GM19372 (cell line): ENCODE measurements at regions not wholly inside any gene's neighbourhood (a gene's known extent, or its start where the extent isn't known, plus 50 kb on each side); places are given as distances from the start of the nearest gene placed in this dataset.
"Not testable (repeated sequence)": the region's sequence is repeated elsewhere in the genome, so short reads cannot be mapped to it uniquely, and the experiment has no call there.

Experiments
- ATAC-seq: cut with Tn5 transposase; IDR thresholded peaks from one replicate; pipeline ENCODE4 v1.9.1; 2021; ENCODE audit warnings: mild to moderate bottlenecking, low read depth, moderate library complexity; ENCODE audit not compliant: unreplicated experiment

DNA sequence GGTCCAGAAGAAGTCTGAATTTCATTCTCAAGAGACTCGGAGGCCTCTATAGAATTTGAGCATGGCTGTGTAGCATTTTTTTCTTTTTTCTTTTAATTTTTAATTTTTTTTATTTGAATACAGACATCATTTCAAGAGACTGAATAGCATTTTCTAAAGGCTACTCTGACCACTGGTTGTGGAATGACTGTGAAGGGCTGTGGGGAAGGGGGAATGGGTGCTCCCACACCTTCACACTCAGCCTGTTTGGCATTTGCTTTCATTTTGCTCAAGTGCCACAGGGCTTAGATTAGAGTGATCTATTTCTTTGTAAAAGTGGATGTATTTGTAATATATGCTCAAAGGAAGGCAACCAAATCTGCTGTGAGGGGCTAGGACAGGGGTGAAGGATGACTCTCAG, 142.0 kb upstream of the SPOPL start:
- ATAC-seq = no peak

DNA sequence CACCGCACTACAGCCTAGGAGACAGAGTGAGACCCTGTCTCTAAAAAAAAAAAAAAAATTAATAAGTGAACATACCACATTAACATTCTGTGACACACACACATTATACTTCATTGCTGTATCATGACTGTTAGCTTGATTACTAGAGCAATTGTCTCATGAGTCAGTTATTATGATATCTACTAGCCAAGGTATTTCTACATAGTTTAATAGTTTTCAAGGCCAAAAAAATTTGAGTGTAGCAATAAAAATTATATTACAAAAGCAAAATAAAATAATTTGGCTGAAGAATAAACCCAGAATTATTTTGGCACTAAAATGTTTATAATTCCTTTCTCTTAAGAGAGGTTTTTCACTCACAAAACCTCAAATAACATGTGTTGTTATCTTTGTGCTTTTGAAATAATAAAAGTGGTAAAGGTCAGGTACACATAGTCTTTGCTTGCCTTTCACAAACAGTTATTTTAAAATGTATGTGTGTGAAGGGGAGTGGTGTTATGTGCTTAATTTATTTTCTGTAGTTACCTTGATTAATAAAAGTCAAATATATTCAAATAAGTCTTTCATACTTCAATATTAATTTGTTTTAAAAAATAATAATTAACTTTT, 136.9 kb upstream of the SPOPL start:
- no peak for ATAC-seq

DNA sequence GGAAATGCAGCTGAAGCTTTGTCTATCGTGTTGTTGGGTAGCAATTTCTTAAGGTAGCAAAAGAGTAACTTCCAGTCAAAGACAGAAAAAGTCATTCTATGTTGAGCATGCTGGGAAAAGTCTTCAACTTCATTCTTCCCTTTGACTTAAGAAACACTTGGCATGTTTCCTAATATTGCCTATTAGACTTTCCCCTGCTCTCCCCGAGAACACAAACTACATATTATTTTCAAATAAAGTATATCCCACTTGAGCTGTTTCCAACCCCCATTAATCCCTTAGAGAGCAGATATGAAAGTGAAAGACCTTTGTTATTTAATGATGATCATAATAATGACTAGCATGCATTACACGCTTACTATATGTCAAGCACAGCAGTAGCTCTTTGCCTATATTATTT, 136.0 kb upstream of the SPOPL start:
- no peak for ATAC-seq

DNA sequence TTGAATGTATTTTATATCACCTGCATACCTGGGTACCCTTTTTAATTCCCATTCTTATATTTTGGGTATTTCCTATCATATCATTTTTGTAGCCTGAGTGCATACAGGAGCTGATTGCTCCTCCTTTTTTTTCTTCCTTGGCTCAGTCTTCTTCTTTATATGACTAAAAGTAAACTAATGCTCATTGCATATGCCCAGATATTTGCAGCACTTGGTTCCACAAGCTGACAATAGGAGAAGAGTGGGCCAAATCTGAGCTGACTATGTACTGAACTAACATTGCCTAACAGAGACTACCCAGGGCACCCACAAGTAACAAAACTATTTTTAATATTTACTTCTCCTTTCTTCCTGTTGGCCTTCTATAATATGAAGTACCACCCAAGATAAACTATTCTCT, 131.7 kb upstream of the SPOPL start:
- ATAC-seq = no peak

DNA sequence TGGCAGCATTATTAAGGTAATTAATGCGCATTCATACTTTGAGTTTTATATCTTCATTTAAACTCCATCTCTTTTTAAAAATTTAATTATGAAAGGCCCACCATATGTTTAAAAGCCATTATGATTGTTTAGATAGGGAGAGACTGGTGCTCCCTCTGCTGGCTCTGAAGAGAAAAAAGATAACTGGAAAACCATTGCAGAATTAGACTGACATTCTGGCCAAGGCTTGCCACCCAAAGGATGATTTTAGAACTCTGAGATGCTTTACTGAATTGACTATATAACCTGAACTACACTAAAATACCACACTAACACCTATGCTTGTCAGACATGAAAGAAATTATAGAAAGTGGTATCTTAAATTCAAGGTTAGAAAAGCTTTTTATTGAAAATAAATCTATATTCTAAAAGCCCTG, 127.6 kb upstream of the SPOPL start:
- ATAC-seq = no peak

DNA sequence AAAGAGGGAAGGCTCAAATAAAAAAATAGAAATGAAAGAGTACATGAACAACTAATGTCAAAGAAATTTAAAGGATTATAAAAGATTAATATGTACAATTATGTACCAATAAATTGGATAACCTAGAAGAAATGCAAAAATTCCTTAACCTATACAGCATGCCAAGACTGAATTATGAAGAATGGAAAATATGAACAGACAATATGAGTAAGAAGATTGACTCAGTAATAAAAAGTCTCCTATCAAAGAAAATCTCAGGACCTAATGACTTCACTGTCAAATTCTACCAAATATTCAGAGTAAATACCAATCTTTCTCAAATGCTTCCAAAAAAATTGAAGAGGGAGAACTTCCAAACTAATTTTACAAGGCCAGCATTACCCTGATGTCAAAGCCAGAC, 120.2 kb upstream of the SPOPL start:
- ATAC-seq = no peak

DNA sequence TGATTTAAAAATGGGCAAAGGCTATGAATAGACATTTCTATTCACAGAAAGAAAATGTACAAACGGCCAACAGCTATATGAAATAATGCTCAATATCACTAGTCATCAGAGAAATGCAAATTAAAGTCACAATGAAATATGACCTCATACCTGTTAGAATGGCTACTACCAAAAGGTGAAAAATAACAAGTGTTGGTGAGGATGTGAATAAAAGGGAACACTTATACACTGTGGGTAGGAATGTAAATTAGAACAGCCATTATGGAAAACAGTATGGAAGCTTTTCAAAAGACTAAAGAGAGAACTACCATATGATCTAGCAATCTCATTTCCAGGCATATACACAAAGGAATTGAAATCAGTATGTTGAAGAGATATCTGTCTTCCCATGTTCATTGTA, 118.9 kb upstream of the SPOPL start:
- no peak for ATAC-seq

DNA sequence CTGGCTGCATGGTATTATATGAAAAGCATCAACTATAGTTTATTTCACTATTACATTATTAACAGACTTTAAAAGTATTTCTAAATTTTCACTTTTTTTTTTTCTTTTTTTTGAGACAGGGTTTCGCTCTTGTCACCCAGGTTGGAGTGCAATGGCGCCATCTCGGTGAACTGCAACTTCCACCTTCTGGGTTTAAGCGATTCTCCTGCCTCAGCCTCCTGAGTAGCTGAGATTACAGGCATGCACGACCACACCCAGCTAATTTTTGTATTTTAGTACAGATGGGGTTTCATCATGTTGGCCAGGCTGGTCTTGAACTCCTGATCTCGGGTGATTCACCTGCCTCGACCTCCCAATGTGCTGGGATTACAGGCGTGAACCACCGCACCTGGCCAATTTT, 115.4 kb upstream of the SPOPL start:
- not testable (repeated sequence) for ATAC-seq

DNA sequence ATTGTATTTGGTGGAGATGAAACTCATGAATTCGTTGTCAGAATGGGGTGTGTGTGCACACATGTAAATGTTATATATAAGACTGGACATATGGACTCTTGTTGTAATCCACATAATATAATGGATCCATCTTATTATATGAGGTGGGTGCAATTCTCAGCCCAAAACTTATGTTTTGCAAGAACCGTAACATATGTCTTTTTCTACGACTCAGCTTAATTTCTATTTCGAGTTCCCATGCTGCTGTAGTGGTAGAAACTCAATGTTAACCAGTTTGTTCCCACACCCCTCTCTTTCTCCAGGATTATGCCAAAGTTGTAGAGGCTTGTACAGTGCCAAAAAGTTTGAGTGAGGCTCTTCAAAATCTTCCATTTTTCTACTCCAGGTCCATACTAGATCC, 112.5 kb upstream of the SPOPL start:
- ATAC-seq = no peak

DNA sequence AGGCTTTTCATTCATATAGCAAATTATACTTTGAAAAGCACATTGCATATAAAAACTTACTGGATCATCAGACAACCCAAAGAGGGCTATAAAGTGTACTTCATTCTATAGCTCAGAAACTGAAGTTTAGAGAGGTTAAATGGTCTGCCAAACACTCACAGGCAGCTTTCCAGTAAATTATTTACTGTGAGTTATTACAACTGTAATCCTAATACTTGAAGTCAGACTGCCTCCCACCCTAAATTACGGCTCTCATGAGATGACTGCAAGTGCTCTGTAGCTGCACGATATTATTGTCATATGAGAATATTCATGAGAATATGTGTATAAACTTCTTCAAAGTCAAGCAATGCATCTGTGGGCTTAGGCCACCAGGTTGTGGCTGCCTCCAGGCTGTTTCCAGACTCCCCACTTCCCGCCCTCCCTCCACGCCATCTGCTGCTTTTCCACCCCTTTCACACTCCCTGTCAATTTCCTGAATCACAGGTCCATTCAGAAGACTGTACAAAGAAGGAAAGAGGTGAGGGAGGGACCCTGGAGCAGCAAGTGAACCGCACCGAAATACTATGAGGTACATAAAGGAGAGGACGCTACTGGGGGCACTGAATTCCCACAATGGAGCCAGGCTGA, 111.1 kb upstream of the SPOPL start:
- ATAC-seq = no peak

DNA sequence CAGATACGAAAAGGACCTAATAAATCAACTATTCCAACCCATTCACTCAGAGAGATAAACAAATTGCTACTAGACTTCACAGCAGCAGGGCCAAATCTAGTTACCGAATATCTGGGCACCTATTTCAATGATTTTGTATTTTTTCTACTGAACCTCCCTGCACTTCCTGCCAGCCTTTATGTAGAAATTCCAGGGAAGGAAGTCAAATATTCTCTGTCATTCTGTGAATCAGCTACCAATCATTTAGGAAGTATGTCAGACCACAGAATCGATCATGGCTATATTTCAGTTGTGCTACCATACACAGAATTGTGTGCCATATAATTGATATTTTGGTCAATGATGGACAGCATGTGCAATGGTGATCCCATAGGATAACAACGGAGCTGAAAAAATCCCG, 109.6 kb upstream of the SPOPL start:
- no peak for ATAC-seq

DNA sequence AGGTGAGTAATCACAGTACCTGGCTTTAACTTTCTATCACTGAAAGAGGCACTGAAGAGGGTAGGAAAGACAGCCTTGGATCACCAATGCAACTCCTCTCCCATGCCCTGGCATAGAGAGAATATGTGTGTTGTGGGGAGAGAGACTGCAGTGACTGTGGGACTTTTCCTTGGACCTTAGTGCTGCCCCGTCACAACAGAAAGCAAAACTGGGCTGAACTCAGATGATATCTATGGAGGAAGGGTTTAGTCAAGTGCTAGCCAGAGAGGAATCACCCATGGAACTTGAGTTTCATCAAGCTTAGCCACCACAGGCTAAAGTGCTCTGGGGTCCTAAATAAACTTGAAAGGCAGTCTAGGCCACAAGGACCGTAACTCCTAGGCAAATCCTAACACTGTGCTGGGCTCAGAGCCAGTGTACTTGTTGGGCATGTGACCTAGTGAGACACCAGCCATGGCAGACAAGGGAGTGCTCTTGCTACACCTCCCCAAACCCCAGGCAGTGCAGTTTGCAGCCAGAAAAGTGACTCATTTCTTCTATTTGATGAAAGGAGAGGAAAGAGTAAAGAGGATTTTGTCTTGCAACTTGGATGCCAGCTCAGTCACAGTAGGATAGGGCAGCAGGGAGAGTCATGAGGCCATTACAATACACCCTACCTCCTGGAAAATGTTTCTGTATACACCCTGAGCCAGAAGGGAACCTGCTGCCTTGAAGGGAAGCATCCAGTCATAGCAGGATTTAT, 105.8 kb upstream of the SPOPL start:
- ATAC-seq = no peak

DNA sequence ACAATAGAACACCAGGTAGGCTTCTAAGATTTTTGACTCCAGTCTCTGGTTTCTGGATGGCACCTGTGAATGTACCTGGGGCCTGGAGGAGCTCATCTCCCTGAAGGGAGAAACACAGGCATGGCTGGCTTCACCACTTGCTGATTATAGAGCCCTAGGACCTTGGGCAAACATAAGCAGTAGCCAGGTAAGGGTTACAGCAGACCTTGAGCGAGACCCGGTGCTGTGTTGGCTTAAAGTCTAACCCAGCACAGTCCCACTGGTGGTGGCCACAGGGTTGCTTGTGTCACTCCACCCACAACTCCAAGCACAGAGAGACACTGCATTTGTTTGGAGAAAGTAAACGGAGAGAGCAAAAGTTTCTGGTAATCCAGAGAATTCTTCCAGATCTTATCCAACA, 104.7 kb upstream of the SPOPL start:
- no peak for ATAC-seq

DNA sequence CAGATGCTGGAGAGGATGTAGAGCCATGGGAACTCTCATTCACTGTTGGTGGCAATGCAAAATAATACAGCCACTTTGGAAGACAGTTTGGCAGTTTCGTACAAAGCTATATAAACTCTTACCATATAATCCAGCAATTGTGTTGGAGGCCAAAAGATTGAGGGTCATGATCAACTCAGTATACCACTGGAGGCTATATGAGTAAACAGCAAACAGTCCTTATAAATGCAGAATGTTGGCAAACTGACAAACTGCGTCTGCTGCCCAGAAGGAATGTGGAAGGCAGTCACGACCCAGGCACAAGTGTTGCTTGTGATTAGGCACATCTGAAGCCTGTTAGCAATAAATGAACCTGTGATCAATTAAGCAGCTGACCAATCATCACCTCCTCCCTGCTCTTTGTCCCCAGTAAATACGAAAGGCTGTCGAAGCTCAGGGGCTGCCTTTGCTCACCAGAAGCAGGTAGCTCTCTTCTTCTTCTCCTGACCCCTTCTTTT, 98.1 kb upstream of the SPOPL start:
- ATAC-seq = no peak

DNA sequence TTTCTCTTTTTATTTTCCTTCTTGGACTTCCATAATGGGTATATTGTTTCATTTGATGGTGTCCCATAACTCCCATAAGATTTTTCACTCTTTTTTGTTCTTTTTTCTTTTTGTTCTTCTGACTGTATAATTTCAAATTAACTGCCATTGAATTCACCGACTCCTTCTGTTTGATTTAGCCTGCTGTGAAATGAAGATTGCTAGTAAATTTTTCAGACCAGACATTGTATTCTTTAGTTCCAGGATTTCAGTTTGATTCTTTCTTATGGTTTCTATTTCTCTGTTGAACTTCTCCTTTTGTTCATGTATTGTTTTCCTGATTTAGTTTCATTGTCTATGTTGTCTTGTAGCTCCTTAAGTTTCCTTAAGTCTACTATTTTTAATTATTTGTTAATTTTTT, 87.6 kb upstream of the SPOPL start:
- no peak for ATAC-seq

DNA sequence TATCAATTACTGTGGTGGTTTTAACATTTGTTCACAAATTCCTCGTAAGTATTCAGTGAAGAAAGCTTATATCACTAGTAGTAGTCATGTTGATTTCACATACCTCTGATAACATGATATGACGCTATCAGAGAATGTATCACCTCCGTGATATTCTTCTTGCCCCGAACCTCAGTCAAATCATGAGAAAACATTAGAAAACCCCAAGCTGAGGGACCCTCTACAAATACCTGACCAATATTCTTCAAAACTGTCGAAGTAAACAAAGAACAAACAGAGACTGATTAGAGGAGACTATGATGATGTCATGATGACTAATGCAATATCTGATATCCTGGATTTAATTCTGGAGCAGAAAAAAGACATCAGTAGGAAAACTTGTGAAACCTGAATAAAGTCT, 85.6 kb upstream of the SPOPL start:
- no peak for ATAC-seq

DNA sequence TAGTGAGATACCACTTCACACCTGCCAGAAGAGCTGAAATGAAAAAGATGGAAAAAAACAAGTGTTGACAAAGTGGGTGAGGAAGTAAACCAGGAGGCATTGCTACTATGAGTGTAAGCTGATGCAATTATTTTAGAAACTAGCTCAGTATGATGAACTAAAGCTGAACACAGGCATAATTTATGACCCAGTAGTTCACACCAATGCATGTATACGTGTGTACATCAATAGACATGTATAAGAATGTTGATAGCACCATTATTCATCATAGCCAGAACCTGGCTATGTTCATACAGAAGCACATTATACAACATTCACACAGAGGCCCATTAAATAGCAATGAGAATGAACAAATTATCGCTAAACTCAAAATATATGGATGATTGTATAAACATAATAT, 83.1 kb upstream of the SPOPL start:
- ATAC-seq = no peak

DNA sequence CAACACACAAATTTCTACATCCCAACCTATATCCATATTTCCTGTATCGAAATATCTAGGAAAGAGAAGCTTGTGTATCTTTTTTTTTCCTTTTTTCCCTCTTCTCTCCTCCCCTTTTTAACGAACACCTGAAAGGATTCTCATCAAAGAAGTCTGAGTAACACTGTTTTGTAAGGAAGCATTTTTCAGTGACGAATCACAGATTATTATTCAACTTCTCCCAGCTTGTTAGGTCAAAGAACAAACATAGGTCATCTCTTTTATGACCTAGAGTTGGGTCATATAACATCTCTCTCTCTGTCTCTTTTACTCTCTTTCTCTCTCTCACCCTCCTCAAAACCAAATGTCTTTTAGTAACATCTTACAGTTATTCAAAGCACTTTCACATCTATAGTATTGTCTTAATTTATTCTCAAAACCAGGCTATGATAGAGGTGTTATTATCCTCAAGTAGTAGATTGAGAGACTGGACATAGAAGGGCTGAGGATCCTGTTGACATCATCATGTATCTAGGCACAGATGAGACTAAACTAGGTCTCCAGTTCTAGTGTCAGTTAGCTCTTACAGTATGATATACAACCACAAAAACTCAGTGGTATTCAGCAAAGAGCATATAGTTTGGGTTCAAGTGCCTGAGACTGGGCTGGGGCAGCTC, 80.1 kb upstream of the SPOPL start:
- ATAC-seq = no peak

DNA sequence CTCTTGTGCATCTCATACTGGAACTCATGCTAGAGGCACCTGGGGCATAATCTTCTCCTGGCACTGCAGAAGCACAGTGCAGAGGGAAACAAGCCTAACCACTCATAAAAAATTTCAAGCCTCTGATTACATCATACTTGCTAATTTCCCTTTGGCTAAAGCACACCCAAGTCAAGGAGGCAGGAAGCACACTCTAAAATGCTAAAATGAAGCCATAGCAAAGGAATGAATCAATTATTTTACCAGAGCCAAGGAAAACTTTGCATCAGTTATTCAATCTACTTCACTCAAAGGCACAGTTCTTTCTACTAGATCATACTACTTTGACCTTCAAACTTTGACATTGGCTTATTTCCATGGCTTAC, 79.6 kb upstream of the SPOPL start:
- ATAC-seq = no peak

DNA sequence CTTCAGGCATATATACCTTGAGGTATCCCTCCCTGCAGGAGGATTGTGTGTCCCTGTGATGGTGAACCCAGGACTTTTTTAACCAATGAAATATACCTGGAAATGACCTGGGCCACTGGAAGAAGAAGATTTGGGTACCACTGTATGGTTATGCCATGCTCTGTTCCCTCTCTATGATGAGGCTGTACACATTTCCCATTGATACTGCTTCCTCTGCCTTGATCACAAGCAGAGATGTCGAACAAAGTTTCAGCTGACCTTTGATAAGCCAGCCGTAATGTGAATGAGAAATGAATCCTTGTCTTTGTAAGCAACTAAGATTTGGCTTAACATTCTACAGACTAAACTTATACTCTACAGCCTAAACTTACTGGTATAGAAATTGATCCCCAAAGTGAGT, 78.4 kb upstream of the SPOPL start:
- ATAC-seq = no peak

DNA sequence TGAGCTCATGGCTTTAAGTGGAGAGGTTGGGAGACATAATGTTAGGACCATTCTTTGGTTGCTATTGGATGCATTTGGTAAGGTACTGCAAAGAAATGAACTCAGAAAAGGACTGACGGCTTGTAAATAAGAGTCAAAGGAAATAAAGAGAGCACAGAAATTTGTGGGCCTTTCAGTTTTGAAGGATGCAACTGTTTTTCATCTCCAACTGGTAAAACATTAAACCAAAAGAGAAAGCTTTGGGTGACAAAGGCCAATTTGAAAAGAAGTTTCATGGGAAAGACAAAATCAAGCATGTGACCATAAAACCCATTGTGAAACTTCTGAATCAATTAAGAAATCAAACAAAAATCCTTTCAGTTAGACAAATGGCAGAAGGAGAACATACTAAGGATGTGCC, 77.8 kb upstream of the SPOPL start:
- no peak for ATAC-seq
